ENCODE measurements at regions not wholly inside any gene's neighbourhood (a gene's known extent, or its start where the extent isn't known, plus 50 kb on each side); places are given as distances from the start of the nearest gene placed in this dataset.

- no peak for TF ChIP-seq GABPA (IDR thresholded peaks at IDR 0.05 in 1 of 2, conservative IDR thresholded peaks at IDR 0.05 in 1 of 2)
- TF ChIP-seq HNF4A (conservative IDR thresholded peaks at IDR 0.05): no peak
- TF ChIP-seq, protein P1, sequence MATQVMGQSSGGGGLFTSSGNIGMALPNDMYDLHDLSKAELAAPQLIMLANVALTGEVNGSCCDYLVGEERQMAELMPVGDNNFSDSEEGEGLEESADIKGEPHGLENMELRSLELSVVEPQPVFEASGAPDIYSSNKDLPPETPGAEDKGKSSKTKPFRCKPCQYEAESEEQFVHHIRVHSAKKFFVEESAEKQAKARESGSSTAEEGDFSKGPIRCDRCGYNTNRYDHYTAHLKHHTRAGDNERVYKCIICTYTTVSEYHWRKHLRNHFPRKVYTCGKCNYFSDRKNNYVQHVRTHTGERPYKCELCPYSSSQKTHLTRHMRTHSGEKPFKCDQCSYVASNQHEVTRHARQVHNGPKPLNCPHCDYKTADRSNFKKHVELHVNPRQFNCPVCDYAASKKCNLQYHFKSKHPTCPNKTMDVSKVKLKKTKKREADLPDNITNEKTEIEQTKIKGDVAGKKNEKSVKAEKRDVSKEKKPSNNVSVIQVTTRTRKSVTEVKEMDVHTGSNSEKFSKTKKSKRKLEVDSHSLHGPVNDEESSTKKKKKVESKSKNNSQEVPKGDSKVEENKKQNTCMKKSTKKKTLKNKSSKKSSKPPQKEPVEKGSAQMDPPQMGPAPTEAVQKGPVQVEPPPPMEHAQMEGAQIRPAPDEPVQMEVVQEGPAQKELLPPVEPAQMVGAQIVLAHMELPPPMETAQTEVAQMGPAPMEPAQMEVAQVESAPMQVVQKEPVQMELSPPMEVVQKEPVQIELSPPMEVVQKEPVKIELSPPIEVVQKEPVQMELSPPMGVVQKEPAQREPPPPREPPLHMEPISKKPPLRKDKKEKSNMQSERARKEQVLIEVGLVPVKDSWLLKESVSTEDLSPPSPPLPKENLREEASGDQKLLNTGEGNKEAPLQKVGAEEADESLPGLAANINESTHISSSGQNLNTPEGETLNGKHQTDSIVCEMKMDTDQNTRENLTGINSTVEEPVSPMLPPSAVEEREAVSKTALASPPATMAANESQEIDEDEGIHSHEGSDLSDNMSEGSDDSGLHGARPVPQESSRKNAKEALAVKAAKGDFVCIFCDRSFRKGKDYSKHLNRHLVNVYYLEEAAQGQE (IDR thresholded peaks at IDR 0.05): no peak
- no peak for TF ChIP-seq SP1 (IDR thresholded peaks at IDR 0.05)
- TF ChIP-seq FOXA1 (IDR thresholded peaks at IDR 0.05): no peak
- TF ChIP-seq, protein P2, sequence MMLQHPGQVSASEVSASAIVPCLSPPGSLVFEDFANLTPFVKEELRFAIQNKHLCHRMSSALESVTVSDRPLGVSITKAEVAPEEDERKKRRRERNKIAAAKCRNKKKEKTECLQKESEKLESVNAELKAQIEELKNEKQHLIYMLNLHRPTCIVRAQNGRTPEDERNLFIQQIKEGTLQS (IDR thresholded peaks at IDR 0.05): no peak
- no peak for TF ChIP-seq EGR1 (IDR thresholded peaks at IDR 0.05; ENCODE audit: low read depth in 2 of 2)
- TF ChIP-seq HNF4G (IDR thresholded peaks at IDR 0.05): no peak
- no peak for TF ChIP-seq JUND (IDR thresholded peaks at IDR 0.05)
- no peak for TF ChIP-seq FOXA2 (IDR thresholded peaks at IDR 0.05)
- no peak for TF ChIP-seq CTCF (IDR thresholded peaks at IDR 0.05; ENCODE audit: low read depth, low read length, missing input control)
- no peak for TF ChIP-seq NR2F2 (IDR thresholded peaks at IDR 0.05)
- Histone ChIP-seq H3K27me3 (ENCODE audit: control insufficient read depth in 4 of 4, insufficient read depth in 4 of 4, low read length in 3 of 4) (peaks cover 0 to 2% (median 0%) of the 10 kb centered on the region in 4 donors), H3K4me1 (ENCODE audit: control insufficient read depth in 4 of 4, insufficient read depth in 4 of 4, low read length in 3 of 4) (no peaks in the 10 kb centered on the region), H3K4me3 (ENCODE audit: low read depth in 1 of 3, low read length in 3 of 3) (no peak overlapping the region), H3K27ac (ENCODE audit: low read depth in 1 of 2, low read length in 2 of 2) (no peak overlapping the region), H3K36me3 (ENCODE audit: control insufficient read depth in 4 of 4, insufficient read depth in 3 of 4, low read depth in 1 of 4, low read length in 3 of 4) (no peaks in the 10 kb centered on the region), H3K9ac (ENCODE audit: low read depth in 1 of 2, low read length in 2 of 2) (no peak overlapping the region), H3K9me3 (ENCODE audit: control insufficient read depth in 4 of 4, low read length in 3 of 4) (peaks cover 0 to 1% (median 0%) of the 10 kb centered on the region in 4 donors)
- DNase-seq (ENCODE audit: low spot score): no peak
- 88% methylated on average over 1 of the region's 1 CpG for WGBS
These were observed 128.6 kb downstream of the MSTN start for GRCh38 chr2:189933911-189934399.

GRCh38 chr2:189933041-189933440 lies 129.5 kb downstream of the MSTN start:
- no peak for DNase-seq (ENCODE audit: low spot score)
- no peak overlapping the region for H3K9ac ChIP-seq (ENCODE audit: low read depth in 1 of 2, low read length in 2 of 2)
- peaks cover 0 to 2% (median 0%) of the 10 kb centered on the region in 4 donors for H3K27me3 ChIP-seq (ENCODE audit: control insufficient read depth in 4 of 4, insufficient read depth in 4 of 4, low read length in 3 of 4)
- no peak overlapping the region for H3K27ac ChIP-seq (ENCODE audit: low read depth in 1 of 2, low read length in 2 of 2)
- H3K4me3 ChIP-seq (ENCODE audit: low read depth in 1 of 3, low read length in 3 of 3): no peak overlapping the region
- no peaks in the 10 kb centered on the region for H3K36me3 ChIP-seq (ENCODE audit: control insufficient read depth in 4 of 4, insufficient read depth in 3 of 4, low read depth in 1 of 4, low read length in 3 of 4)
- TF ChIP-seq RAD21 (IDR thresholded peaks at IDR 0.05) (no peak), FOXA2 (IDR thresholded peaks at IDR 0.05) (no peak), YY1 (IDR thresholded peaks at IDR 0.05) (no peak), GABPA (IDR thresholded peaks at IDR 0.05 in 1 of 2, conservative IDR thresholded peaks at IDR 0.05 in 1 of 2) (no peak), SP1 (IDR thresholded peaks at IDR 0.05) (no peak), HNF4G (IDR thresholded peaks at IDR 0.05) (no peak), RXRA (IDR thresholded peaks at IDR 0.05) (no peak), TAF1 (conservative IDR thresholded peaks at IDR 0.05) (no peak), EGR1 (IDR thresholded peaks at IDR 0.05; ENCODE audit: low read depth in 2 of 2) (no peak), ZBTB33 (IDR thresholded peaks at IDR 0.05) (no peak), JUND (IDR thresholded peaks at IDR 0.05) (no peak), NR2F2 (IDR thresholded peaks at IDR 0.05) (no peak), FOXA1 (IDR thresholded peaks at IDR 0.05) (no peak), CTCF (IDR thresholded peaks at IDR 0.05; ENCODE audit: low read depth, low read length, missing input control) (no peak), HNF4A (conservative IDR thresholded peaks at IDR 0.05) (no peak)
- TF ChIP-seq, protein P1 (IDR thresholded peaks at IDR 0.05): no peak
- TF ChIP-seq, protein P2 (IDR thresholded peaks at IDR 0.05): no peak
- WGBS: 29% methylated on average over 1 of the region's 1 CpG
- peaks cover 0 to 1% (median 0%) of the 10 kb centered on the region in 4 donors for H3K9me3 ChIP-seq (ENCODE audit: control insufficient read depth in 4 of 4, low read length in 3 of 4)
- no peaks in the 10 kb centered on the region for H3K4me1 ChIP-seq (ENCODE audit: control insufficient read depth in 4 of 4, insufficient read depth in 4 of 4, low read length in 3 of 4)
